HG03139 (cell line): ENCODE measurements at regions not wholly inside any gene's neighbourhood (a gene's known extent, or its start where the extent isn't known, plus 50 kb on each side); places are given as distances from the start of the nearest gene placed in this dataset.

Experiments used
- ATAC-seq: cut with Tn5 transposase; IDR thresholded peaks from one replicate; pipeline ENCODE4 v1.9.1; 2021; ENCODE audit not compliant: unreplicated experiment

- no peak for ATAC-seq
Observed at GRCh38 chr6:149147938-149148718, 169.4 kb upstream of the TAB2 start.

DNA sequence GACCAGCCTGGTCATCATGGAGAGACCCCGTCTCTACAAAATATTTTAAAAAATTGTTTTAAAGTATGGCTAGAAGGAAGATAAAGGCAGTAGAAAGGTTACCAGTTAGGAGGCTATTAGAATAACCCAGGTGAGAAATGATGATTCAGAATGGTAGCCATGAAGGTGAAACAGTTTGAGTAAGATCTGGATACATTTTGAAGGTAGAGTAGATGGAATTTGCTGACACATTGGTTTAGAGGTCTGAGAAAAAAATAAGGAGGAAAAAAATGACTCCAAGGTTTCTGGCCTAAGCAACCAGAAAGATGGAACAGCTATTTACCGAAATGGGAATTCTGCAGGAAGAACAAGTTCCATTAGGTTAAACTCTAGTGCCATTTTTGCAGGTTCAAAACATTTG is 167.9 kb upstream of the TAB2 start:
- ATAC-seq: no peak

DNA sequence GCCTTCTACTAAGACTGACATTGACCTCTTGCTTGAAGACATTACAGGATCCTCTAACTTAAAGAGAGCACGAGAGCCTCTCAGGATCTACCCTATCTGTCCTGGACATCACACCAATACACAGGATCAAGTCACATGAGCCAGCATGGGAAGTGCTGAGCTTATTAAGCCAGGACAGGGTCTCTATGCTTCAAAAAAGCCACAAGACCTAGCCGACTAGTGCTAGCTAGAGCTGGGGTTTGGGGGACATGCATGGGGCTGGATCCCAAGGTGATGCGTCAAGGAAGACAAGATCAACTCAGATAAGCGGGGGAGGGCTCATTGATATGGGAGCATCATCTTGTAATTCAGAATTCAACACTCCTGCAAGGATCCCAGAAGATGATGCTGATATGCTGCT is 167.2 kb upstream of the TAB2 start:
- no peak for ATAC-seq

GRCh38 chr6:149150801-149151398 is 166.6 kb upstream of the TAB2 start:
- no peak for ATAC-seq

GRCh38 chr6:149152521-149152920 is 165.0 kb upstream of the TAB2 start:
- ATAC-seq: no peak

- no peak for ATAC-seq
Observed at GRCh38 chr6:149153100-149153499, 164.4 kb upstream of the TAB2 start.

DNA sequence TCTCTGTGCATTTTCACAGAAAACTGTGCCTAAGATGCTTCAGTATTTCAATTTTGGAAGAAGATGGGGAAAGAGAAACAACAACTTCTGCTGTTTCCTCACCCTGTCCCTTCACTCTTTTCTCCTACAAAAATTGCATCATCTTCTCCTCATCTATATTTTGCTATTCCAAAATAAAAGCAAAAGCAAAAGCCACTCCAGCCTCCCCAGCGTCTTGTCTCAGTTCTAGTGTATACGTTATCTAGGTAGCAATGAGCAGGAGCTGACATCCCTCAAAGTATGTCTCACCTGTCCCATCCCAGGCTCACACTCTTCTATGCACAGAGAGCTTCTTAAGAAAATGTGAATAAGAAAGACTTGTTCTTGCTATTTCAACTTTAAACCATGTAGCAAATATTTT is 163.8 kb upstream of the TAB2 start:
- ATAC-seq: no peak

DNA sequence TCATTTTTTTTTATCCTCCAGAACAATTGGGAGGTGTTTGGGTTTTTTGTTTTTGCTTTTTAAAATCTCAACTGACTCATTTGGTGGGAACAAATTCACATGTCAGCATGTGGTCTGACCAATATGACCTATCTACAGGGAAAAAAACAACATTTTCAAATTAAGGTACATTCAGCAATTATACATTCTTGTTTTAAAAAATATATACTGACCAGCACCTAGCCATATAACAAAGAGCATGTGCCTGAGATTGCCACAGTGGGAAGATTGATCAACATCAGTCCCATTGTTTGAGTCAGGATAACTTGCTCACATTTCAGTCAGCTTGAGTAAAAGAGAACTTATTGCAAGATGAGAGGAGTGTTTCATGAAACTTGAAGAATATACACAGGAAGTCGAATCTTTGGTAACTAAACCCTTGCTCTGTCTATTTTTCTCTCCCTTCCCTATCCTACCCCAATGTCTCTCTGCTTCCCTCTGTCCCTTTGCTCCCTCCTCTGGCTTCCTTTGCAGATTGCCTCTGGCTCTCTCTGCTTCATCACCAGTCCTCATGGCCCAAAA is 163.2 kb upstream of the TAB2 start:
- no peak for ATAC-seq

GRCh38 chr6:149157126-149157525 is 160.4 kb upstream of the TAB2 start:
- no peak for ATAC-seq

DNA sequence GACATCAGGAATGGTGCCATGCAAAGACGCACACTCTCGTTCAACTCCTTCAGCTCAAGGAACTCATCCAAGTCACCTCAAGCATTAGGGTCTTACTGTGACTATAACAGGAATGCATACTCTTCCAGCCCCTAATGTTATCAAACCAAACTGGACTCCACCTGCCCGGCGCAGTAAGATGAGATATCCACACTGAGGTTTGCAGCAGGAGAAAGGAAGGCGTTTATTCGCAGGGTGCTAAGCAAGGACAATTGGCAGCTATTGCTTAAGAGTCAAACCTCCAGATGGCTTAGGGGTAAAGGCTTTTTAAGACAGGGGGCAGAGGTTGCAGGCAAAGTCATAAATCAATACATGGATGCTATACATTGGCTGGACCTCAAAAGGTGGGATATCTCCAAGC is 159.4 kb upstream of the TAB2 start:
- ATAC-seq: no peak

DNA sequence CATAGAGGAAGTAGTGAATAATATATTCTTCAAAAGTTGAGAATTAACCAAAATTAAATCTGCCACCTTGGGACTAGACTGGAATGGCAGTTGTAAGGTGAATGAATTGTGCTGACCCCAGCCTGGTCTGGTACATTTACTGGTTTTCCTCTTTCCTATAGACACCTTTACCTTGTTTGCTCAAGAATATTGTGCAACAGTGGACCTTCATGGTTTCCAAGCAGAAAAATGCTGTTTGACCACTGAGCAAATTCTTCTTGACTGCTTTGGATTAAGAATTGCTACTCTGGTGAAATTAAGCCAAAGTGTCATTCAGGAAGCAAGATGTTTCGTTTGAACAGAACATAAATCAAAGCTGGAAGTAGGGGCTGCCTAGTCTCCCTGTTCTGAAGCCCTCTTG is 156.6 kb upstream of the TAB2 start:
- ATAC-seq: no peak

DNA sequence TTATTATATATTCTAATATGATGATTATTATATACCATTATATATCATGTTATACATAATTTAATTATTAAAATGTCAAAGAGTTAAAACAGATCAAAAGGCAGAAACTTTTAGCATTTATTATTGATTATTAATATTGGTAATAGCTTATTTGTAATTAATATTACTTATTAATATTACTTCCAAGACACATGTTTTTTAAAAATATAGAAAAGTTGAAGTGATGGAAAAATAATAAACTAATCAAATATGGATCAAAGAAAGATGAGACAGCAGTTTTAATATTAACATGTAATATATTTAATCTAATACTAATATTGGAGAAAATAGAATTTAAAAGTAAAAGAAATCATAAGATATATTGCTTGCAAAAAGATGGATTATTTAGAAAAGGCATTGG is 154.6 kb upstream of the TAB2 start:
- ATAC-seq: no peak

- no peak for ATAC-seq
Observed at GRCh38 chr6:149164199-149164750, 153.2 kb upstream of the TAB2 start.

- no peak for ATAC-seq
Observed at GRCh38 chr6:149166336-149166735, 151.2 kb upstream of the TAB2 start.

DNA sequence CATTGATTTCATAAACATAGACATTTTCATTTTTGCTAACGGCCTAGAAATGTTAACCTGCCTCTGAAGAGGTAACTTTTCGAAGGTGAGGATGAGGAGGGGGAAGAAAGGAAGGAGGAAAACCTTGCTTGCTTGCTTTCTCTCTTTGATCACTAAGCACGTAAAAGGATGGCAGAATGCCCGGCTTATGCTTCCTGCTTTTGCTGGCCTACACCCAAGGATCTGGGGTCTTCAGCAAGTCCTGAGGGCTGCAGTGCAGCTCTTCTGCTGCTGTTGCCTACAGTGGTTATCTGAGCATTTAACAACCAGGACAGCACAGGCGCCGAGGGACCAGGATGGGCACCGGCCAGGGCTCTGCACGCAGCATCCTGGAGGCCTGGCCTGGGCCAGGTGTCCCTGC is 150.8 kb upstream of the TAB2 start:
- no peak for ATAC-seq

GRCh38 chr6:149168968-149169367 is 148.5 kb upstream of the TAB2 start:
- ATAC-seq: no peak

- no peak for ATAC-seq
Observed at GRCh38 chr6:149169761-149170511, 147.6 kb upstream of the TAB2 start.

DNA sequence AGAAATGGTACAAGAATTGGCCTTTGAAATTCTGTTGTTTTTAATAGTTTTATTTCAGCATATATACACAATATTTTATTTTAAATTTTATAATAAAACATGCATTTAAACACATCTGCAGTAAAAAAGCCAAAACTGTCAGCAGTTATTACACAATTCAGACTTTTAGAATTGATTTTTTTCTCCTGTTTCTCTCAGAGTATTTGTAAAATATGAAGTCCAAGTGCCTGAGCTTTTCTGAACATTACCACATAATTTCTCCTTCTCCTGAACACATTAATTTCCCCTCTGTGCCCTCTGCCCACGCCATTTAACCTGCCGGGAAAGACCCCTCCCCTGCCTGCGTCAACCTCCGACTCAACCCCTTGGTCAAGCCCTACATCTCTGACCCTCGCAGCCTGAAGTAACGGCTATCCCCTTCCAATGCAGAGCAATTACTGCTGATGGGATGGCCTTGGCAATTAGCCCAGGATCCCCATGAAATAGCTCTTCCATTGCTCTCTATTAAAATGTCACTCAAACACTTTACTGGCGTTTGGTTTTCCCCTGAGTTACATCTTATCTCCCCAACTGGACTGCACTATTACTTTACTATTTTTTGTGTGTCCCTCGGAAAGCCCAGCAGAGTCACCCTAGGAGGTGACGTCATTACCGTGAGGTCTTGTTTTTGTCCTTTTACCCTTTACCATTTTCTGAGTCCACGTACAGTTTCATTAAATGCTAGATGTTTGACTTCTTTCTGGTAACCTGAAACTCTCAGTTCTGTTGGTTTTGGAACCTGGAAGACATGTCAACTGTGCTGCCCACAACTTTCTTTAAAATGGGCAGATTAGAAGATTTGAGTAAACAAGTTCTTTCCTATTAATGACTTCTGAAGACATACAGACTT is 146.7 kb upstream of the TAB2 start:
- no peak for ATAC-seq

- ATAC-seq: no peak
Observed at GRCh38 chr6:149173222-149173621, 144.3 kb upstream of the TAB2 start.

- ATAC-seq: no peak
Observed at GRCh38 chr6:149174962-149175361, 142.6 kb upstream of the TAB2 start.
